ENCODE measurements at regions not wholly inside any gene's neighbourhood (a gene's known extent, or its start where the extent isn't known, plus 50 kb on each side); places are given as distances from the start of the nearest gene placed in this dataset.
"Not testable (repeated sequence)": the region's sequence is repeated elsewhere in the genome, so short reads cannot be mapped to it uniquely, and the experiment has no call there.

DNA sequence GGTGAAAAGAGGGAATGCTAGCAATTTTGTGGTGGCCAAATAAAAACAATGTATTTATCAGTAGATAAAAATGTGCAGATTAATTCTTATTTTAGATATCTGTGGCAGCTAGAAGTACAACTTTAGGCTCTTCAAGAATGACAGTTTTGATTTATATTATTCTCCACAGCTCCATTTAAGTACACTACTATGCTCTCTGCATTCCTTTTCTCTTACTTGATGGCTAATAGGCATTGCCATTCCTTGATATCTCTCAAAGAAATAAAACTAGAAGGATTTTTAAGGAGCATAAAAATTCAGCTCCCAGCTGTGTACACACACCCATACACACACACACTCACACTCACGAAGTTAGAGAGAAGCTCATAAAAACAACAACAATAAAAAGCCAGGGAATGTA is 59.4 kb upstream of the H2AZ1 start:
- Histone ChIP-seq H3K4me3 (ENCODE audit: low read depth, low read length) (no peak overlapping the region), H3K9me3 (ENCODE audit: severe bottlenecking) (no peaks in the 10 kb centered on the region), H3K36me3 (no peaks in the 10 kb centered on the region), H3K27me3 (ENCODE audit: insufficient read depth, low read depth, severe bottlenecking) (no peaks in the 10 kb centered on the region), H3K27ac (no peak overlapping the region)
- DNase-seq, result no peak
- TF ChIP-seq, protein P1, sequence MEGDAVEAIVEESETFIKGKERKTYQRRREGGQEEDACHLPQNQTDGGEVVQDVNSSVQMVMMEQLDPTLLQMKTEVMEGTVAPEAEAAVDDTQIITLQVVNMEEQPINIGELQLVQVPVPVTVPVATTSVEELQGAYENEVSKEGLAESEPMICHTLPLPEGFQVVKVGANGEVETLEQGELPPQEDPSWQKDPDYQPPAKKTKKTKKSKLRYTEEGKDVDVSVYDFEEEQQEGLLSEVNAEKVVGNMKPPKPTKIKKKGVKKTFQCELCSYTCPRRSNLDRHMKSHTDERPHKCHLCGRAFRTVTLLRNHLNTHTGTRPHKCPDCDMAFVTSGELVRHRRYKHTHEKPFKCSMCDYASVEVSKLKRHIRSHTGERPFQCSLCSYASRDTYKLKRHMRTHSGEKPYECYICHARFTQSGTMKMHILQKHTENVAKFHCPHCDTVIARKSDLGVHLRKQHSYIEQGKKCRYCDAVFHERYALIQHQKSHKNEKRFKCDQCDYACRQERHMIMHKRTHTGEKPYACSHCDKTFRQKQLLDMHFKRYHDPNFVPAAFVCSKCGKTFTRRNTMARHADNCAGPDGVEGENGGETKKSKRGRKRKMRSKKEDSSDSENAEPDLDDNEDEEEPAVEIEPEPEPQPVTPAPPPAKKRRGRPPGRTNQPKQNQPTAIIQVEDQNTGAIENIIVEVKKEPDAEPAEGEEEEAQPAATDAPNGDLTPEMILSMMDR (IDR thresholded peaks at IDR 0.05; ENCODE audit: low read depth, low read length), result no peak

DNA sequence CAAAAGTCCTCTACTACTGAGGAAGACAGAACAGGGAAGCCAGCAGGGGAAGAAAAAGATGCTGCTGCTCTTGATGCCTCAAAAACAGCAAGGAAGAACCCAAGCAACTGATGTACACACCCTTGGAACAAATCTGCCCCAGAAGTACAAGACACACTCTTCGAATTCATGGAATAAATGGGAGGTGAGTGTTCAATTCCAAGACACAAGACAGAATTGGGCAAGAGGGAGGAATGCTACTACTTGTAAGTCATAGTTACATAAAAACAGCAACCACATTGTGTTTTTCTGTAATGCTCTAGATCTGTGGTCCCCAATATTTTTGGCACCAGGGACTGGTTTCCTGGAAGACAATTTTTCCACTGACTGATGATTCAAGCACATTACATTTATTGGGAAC is 58.0 kb upstream of the H2AZ1 start:
- no peaks in the 10 kb centered on the region for H3K27me3 ChIP-seq (ENCODE audit: insufficient read depth, low read depth, severe bottlenecking)
- DNase-seq, result no peak
- TF ChIP-seq, protein P1 (IDR thresholded peaks at IDR 0.05; ENCODE audit: low read depth, low read length), result no peak
- no peaks in the 10 kb centered on the region for H3K9me3 ChIP-seq (ENCODE audit: severe bottlenecking)
- H3K36me3 ChIP-seq, result no peaks in the 10 kb centered on the region
- no peak overlapping the region for H3K4me3 ChIP-seq (ENCODE audit: low read depth, low read length)
- no peak overlapping the region for H3K27ac ChIP-seq

DNA sequence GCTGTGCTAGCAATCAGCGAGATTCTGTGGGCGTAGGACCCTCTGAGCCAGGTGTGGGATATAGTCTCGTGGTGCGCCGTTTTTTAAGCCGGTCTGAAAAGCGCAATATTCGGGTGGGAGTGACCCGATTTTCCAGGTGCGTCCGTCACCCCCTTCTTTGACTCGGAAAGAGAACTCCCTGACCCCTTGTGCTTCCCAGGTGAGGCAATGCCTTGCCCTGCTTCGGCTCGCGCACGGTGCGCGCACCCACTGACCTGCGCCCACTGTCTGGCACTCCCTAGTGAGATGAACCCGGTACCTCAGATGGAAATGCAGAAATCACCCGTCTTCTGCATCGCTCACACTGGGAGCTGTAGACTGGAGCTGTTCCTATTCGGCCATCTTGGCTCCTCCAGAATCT is 56.1 kb upstream of the H2AZ1 start:
- H3K27me3 ChIP-seq (ENCODE audit: insufficient read depth, low read depth, severe bottlenecking); H3K9me3 ChIP-seq (ENCODE audit: severe bottlenecking); H3K36me3 ChIP-seq: not testable (repeated sequence)

More for the DNA sequence above, 56.1 kb upstream of the H2AZ1 start:
- H3K4me3 ChIP-seq (ENCODE audit: low read depth, low read length); DNase-seq; H3K27ac ChIP-seq: not testable (repeated sequence)
